WTC11 (cell line): ENCODE measurements at regions not wholly inside any gene's neighbourhood (a gene's known extent, or its start where the extent isn't known, plus 50 kb on each side); places are given as distances from the start of the nearest gene placed in this dataset.

Experiments
- ATAC-seq: fragments of 200-7000 bp; cut with Tn5 transposase; 2 replicates; pipeline ENCODE4 v1.10.0; 2021; ENCODE audit warnings: mild to moderate bottlenecking, moderate library complexity
- CTCF ChIA-PET: fragments of 300-600 bp; sonication (Branson Sonifier 250); formaldehyde crosslinking; loops from one replicate; lab custom pipeline; 2021; ENCODE audit warnings: antibody characterized with exemption; lab: Charles Lee
- POLR2A ChIA-PET: fragments of 350-600 bp; sonication (Branson Sonifier 250); formaldehyde crosslinking; loops from one replicate; lab custom pipeline; 2021; ENCODE audit warnings: antibody characterized with exemption; lab: Charles Lee
- DNase-seq: peaks from one replicate; pipeline ENCODE4 v3.0.0; 2021; ENCODE audit warnings: low spot score
- H3K27ac Mint-ChIP-seq: 2 replicates; pipeline ENCODE4 v1.8.0; 2021; ENCODE audit warnings: mixed read lengths
- H3K27me3 Mint-ChIP-seq: 2 replicates; pipeline ENCODE4 v1.8.0; 2021; ENCODE audit warnings: low read depth, mild to moderate bottlenecking, moderate library complexity, mixed read lengths
- H3K36me3 Mint-ChIP-seq: 2 replicates; pipeline ENCODE4 v1.8.0; 2021; ENCODE audit warnings: mixed read lengths
- H3K4me1 Mint-ChIP-seq: 2 replicates; pipeline ENCODE4 v1.8.0; 2022; ENCODE audit warnings: mixed read lengths
- H3K4me3 Mint-ChIP-seq: 2 replicates; pipeline ENCODE4 v1.8.0; 2021; ENCODE audit warnings: mild to moderate bottlenecking, moderate library complexity, mixed read lengths
- H3K9me3 Mint-ChIP-seq: 2 replicates; pipeline ENCODE4 v1.8.0; 2021; ENCODE audit warnings: mixed read lengths
- ELF4 ChIP-seq: sonication (generic); formaldehyde crosslinking; IDR thresholded peaks from 2 replicates; pipeline ENCODE4 v1.8.1; 2022; ENCODE audit warnings: low read depth, mild to moderate bottlenecking, moderate library complexity, missing genetic modification reagents
- EMX1 ChIP-seq: fragments of 250-450 bp; sonication (Bioruptor Pico); IDR thresholded peaks from 2 replicates; pipeline ENCODE4 v1.8.0; 2021; ENCODE audit warnings: mild to moderate bottlenecking
- ETV6 ChIP-seq: sonication (generic); formaldehyde crosslinking; IDR thresholded peaks from 2 replicates; pipeline ENCODE4 v1.8.1; 2022; ENCODE audit warnings: mild to moderate bottlenecking, missing genetic modification reagents
- FOXJ3 ChIP-seq: sonication (generic); formaldehyde crosslinking; IDR thresholded peaks from 2 replicates; pipeline ENCODE4 v1.9.0; 2021; ENCODE audit warnings: missing genetic modification reagents, mild to moderate bottlenecking, borderline replicate concordance
- GABPB1 ChIP-seq: sonication (generic); formaldehyde crosslinking; IDR thresholded peaks from 2 replicates; pipeline ENCODE4 v1.8.1; 2023; ENCODE audit warnings: mild to moderate bottlenecking, missing genetic modification reagents
- GTF2I ChIP-seq: fragments of 250-450 bp; sonication (Bioruptor Pico); conservative IDR thresholded peaks from 2 replicates; pipeline ENCODE4 v1.4.0; 2021; ENCODE audit warnings: mild to moderate bottlenecking
- MYBL2 ChIP-seq: sonication (generic); formaldehyde crosslinking; IDR thresholded peaks from 2 replicates; pipeline ENCODE4 v1.8.1; 2023; ENCODE audit warnings: mild to moderate bottlenecking, moderate library complexity, missing genetic modification reagents
- NFATC4 ChIP-seq: fragments of 250-450 bp; sonication (Bioruptor Pico); IDR thresholded peaks from 2 replicates; pipeline ENCODE4 v1.9.0; 2021; ENCODE audit warnings: mild to moderate bottlenecking
- ZNF138 ChIP-seq: sonication (generic); formaldehyde crosslinking; conservative IDR thresholded peaks from 2 replicates; pipeline ENCODE4 v1.8.1; 2022; ENCODE audit warnings: mild to moderate bottlenecking, moderate library complexity, missing genetic modification reagents
- ZNF219 ChIP-seq: sonication (generic); formaldehyde crosslinking; IDR thresholded peaks from 2 replicates; pipeline ENCODE4 v1.8.0; 2023; ENCODE audit warnings: missing genetic modification reagents, mild to moderate bottlenecking, borderline replicate concordance
- ZNF317 ChIP-seq: sonication (generic); formaldehyde crosslinking; IDR thresholded peaks from 2 replicates; pipeline ENCODE4 v1.8.1; 2023; ENCODE audit warnings: low read depth, mild to moderate bottlenecking, moderate library complexity, missing genetic modification reagents, borderline replicate concordance
- ZNF671 ChIP-seq: fragments of 250-450 bp; sonication (Bioruptor Pico); IDR thresholded peaks from 2 replicates; pipeline ENCODE4 v1.8.0; 2021; ENCODE audit warnings: mild to moderate bottlenecking
- TF ChIP-seq, protein P1 (sequence below): fragments of 250-450 bp; sonication (Bioruptor Pico); IDR thresholded peaks from 2 replicates; pipeline ENCODE4 v2.1.2; 2022; ENCODE audit warnings: mild to moderate bottlenecking, moderate library complexity
- TF ChIP-seq, protein P2 (sequence below): fragments of 250-450 bp; sonication (Bioruptor Pico); IDR thresholded peaks from 2 replicates; pipeline ENCODE4 v1.9.0; 2021; ENCODE audit warnings: moderate library complexity, mild to moderate bottlenecking, inconsistent platforms, borderline replicate concordance
- TF ChIP-seq, protein P3 (sequence below): sonication (generic); formaldehyde crosslinking; IDR thresholded peaks from 2 replicates; pipeline ENCODE4 v1.8.0; 2023; ENCODE audit warnings: missing genetic modification reagents, mild to moderate bottlenecking, borderline replicate concordance
- TF ChIP-seq, protein P4 (sequence below): fragments of 250-450 bp; sonication (Bioruptor Pico); IDR thresholded peaks from 2 replicates; pipeline ENCODE4 v1.8.0; 2021; ENCODE audit warnings: mild to moderate bottlenecking
- TF ChIP-seq, protein P5 (sequence below): sonication (generic); formaldehyde crosslinking; IDR thresholded peaks from 2 replicates; pipeline ENCODE4 v1.8.1; 2023; ENCODE audit warnings: mild to moderate bottlenecking, missing genetic modification reagents, moderate library complexity
- TF ChIP-seq, protein P6 (sequence below): sonication (generic); formaldehyde crosslinking; IDR thresholded peaks from 2 replicates; pipeline ENCODE4 v1.8.0; 2022; ENCODE audit warnings: mild to moderate bottlenecking, missing genetic modification reagents

DNA sequence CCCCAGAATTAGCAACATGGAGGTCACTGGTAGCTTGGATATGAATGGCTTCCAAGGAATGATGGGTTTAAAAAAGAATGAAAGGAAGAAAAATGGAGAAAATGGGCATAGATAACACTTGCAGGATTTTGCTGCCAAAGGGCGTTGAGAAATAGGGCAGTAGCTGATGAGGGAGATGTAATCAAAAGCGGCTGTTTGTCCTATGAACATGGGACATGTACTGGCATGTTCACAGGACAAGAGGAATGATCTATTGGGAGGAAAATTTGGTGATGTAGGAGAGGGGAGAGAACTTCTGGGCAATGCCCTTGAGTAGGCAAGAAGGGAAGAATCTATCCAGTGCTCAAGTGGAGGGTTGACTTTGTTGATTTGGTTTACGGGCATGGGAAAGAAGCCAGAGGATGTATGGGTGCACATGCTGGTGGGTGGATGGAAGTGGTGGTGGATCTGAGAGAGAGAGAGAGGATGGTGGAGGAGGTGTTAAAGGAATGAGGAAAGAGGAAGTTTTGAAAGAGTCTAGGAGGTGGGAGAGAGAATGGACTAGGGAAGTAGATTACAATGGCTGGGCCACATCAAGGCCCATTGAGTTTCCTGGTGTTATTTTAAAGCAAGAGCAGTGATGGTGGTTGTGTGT is 115.1 kb upstream of the MVB12B start:
- POLR2A ChIA-PET = no interaction called here
- Mint-ChIP-seq H3K36me3 (peaks cover 4% of the 10 kb centered on the region; the same call in 1 of the 2 replicates), H3K4me3 (no peak overlapping the region), H3K27me3 (no peaks in the 10 kb centered on the region; the same call in 1 of the 2 replicates), H3K27ac (no peak overlapping the region), H3K4me1 (no peaks in the 10 kb centered on the region), H3K9me3 (peaks cover 15% of the 10 kb centered on the region)
- no peak for TF ChIP-seq GABPB1 (CRISPR knock-in tag)
- TF ChIP-seq, protein P1, sequence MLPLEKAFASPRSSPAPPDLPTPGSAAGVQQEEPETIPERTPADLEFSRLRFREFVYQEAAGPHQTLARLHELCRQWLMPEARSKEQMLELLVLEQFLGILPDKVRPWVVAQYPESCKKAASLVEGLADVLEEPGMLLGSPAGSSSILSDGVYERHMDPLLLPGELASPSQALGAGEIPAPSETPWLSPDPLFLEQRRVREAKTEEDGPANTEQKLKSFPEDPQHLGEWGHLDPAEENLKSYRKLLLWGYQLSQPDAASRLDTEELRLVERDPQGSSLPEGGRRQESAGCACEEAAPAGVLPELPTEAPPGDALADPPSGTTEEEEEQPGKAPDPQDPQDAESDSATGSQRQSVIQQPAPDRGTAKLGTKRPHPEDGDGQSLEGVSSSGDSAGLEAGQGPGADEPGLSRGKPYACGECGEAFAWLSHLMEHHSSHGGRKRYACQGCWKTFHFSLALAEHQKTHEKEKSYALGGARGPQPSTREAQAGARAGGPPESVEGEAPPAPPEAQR = no peak
- TF ChIP-seq GTF2I (CRISPR knock-in tag) = no peak
- TF ChIP-seq, protein P2, sequence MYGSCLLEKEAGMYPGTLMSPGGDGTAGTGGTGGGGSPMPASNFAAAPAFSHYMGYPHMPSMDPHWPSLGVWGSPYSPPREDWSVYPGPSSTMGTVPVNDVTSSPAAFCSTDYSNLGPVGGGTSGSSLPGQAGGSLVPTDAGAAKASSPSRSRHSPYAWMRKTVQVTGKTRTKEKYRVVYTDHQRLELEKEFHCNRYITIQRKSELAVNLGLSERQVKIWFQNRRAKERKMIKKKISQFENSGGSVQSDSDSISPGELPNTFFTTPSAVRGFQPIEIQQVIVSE = no peak
- TF ChIP-seq NFATC4 = no peak
- TF ChIP-seq, protein P3, sequence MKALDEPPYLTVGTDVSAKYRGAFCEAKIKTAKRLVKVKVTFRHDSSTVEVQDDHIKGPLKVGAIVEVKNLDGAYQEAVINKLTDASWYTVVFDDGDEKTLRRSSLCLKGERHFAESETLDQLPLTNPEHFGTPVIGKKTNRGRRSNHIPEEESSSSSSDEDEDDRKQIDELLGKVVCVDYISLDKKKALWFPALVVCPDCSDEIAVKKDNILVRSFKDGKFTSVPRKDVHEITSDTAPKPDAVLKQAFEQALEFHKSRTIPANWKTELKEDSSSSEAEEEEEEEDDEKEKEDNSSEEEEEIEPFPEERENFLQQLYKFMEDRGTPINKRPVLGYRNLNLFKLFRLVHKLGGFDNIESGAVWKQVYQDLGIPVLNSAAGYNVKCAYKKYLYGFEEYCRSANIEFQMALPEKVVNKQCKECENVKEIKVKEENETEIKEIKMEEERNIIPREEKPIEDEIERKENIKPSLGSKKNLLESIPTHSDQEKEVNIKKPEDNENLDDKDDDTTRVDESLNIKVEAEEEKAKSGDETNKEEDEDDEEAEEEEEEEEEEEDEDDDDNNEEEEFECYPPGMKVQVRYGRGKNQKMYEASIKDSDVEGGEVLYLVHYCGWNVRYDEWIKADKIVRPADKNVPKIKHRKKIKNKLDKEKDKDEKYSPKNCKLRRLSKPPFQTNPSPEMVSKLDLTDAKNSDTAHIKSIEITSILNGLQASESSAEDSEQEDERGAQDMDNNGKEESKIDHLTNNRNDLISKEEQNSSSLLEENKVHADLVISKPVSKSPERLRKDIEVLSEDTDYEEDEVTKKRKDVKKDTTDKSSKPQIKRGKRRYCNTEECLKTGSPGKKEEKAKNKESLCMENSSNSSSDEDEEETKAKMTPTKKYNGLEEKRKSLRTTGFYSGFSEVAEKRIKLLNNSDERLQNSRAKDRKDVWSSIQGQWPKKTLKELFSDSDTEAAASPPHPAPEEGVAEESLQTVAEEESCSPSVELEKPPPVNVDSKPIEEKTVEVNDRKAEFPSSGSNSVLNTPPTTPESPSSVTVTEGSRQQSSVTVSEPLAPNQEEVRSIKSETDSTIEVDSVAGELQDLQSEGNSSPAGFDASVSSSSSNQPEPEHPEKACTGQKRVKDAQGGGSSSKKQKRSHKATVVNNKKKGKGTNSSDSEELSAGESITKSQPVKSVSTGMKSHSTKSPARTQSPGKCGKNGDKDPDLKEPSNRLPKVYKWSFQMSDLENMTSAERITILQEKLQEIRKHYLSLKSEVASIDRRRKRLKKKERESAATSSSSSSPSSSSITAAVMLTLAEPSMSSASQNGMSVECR = no peak
- DNase-seq (no peak), ATAC-seq (no peak)
- CTCF ChIA-PET = no interaction called here

DNA sequence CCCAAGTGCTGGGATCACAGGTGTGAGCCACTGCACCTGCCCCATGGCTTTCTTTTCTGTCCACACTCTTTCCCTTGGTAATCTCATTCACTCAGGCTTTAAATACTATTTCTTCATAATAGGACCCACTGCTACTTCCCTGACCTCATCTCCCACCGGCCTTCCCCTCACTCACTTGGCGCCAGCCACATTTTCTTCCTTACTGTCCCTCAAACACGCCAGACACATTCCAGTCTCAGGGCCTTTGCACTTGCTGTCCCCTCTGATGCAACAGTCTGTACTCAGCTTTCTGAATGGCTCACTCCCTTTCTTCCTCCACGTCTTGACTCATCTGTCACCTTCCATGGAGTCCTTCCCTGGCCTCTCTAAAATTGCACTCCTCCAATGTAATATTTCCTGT is 111.1 kb upstream of the MVB12B start:
- POLR2A ChIA-PET = no interaction called here
- CTCF ChIA-PET = no interaction called here
- ATAC-seq (no peak), DNase-seq (no peak)
- TF ChIP-seq ZNF219 (no peak), MYBL2 (CRISPR knock-in tag) (no peak), ZNF138 (CRISPR knock-in tag) (no peak), ZNF317 (CRISPR knock-in tag) (no peak), FOXJ3 (CRISPR knock-in tag) (no peak), ZNF671 (CRISPR knock-in tag) (no peak), ETV6 (CRISPR knock-in tag) (no peak), ELF4 (CRISPR knock-in tag) (no peak), EMX1 (CRISPR knock-in tag) (no peak)
- TF ChIP-seq, protein P4, sequence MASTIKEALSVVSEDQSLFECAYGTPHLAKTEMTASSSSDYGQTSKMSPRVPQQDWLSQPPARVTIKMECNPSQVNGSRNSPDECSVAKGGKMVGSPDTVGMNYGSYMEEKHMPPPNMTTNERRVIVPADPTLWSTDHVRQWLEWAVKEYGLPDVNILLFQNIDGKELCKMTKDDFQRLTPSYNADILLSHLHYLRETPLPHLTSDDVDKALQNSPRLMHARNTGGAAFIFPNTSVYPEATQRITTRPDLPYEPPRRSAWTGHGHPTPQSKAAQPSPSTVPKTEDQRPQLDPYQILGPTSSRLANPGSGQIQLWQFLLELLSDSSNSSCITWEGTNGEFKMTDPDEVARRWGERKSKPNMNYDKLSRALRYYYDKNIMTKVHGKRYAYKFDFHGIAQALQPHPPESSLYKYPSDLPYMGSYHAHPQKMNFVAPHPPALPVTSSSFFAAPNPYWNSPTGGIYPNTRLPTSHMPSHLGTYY (CRISPR knock-in tag) = no peak
- TF ChIP-seq, protein P5, sequence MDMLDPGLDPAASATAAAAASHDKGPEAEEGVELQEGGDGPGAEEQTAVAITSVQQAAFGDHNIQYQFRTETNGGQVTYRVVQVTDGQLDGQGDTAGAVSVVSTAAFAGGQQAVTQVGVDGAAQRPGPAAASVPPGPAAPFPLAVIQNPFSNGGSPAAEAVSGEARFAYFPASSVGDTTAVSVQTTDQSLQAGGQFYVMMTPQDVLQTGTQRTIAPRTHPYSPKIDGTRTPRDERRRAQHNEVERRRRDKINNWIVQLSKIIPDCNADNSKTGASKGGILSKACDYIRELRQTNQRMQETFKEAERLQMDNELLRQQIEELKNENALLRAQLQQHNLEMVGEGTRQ (CRISPR knock-in tag) = no peak
- TF ChIP-seq, protein P6, sequence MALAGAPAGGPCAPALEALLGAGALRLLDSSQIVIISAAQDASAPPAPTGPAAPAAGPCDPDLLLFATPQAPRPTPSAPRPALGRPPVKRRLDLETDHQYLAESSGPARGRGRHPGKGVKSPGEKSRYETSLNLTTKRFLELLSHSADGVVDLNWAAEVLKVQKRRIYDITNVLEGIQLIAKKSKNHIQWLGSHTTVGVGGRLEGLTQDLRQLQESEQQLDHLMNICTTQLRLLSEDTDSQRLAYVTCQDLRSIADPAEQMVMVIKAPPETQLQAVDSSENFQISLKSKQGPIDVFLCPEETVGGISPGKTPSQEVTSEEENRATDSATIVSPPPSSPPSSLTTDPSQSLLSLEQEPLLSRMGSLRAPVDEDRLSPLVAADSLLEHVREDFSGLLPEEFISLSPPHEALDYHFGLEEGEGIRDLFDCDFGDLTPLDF (CRISPR knock-in tag) = no peak
- H3K4me3 Mint-ChIP-seq = no peak overlapping the region
- H3K27me3 Mint-ChIP-seq = no peaks in the 10 kb centered on the region; the same call in 1 of the 2 replicates
- H3K27ac Mint-ChIP-seq = no peak overlapping the region
- peaks cover 19% of the 10 kb centered on the region for H3K9me3 Mint-ChIP-seq
- H3K36me3 Mint-ChIP-seq = peaks cover 8% of the 10 kb centered on the region
- peaks cover 9% of the 10 kb centered on the region for H3K4me1 Mint-ChIP-seq
